H9 (cell line): ENCODE measurements at regions not wholly inside any gene's neighbourhood (a gene's known extent, or its start where the extent isn't known, plus 50 kb on each side); places are given as distances from the start of the nearest gene placed in this dataset.

Source experiments
- DNase-seq: peaks from one replicate; pipeline ENCODE4 v3.0.0-alpha.2; 2017
- H2AFZ ChIP-seq: one replicate; pipeline ENCODE4 v1.6.1; 2013; ENCODE audit warnings: mild to moderate bottlenecking, low read length, control low read depth, moderate library complexity
- H2AK5ac ChIP-seq: 2 replicates; pipeline ENCODE4 v1.6.1; 2013; ENCODE audit warnings: low read length, control low read depth, mixed read lengths; ENCODE audit not compliant: insufficient read length
- H2BK120ac ChIP-seq: one replicate; pipeline ENCODE4 v1.6.1; 2013; ENCODE audit warnings: low read depth, mild to moderate bottlenecking, low read length, control low read depth, inconsistent platforms; ENCODE audit not compliant: poor library complexity, severe bottlenecking
- H2BK12ac ChIP-seq: 2 replicates; pipeline ENCODE4 v1.6.1; 2013; ENCODE audit warnings: low read length, control low read depth, mixed read lengths, low read depth; ENCODE audit not compliant: insufficient read length
- H2BK15ac ChIP-seq: 2 replicates; pipeline ENCODE4 v1.6.1; 2013; ENCODE audit warnings: low read depth, low read length, control low read depth
- H2BK20ac ChIP-seq: one replicate; pipeline ENCODE4 v1.6.1; 2013; ENCODE audit warnings: low read depth, mild to moderate bottlenecking, low read length, control low read depth, inconsistent platforms; ENCODE audit not compliant: poor library complexity, severe bottlenecking
- H2BK5ac ChIP-seq: 2 replicates; pipeline ENCODE4 v1.6.1; 2013; ENCODE audit warnings: low read length, control low read depth, mixed read lengths; ENCODE audit not compliant: insufficient read length
- H3K14ac ChIP-seq: 2 replicates; pipeline ENCODE4 v1.6.1; 2013; ENCODE audit warnings: low read length, control low read depth; ENCODE audit not compliant: insufficient read depth
- H3K18ac ChIP-seq: 2 replicates; pipeline ENCODE4 v1.6.1; 2013; ENCODE audit warnings: low read depth, mild to moderate bottlenecking, mixed read lengths, low read length, control low read depth; ENCODE audit not compliant: insufficient read length
- H3K23ac ChIP-seq: 2 replicates; pipeline ENCODE4 v1.6.1; 2013; ENCODE audit warnings: low read length, control low read depth, mixed read lengths, low read depth; ENCODE audit not compliant: insufficient read length
- H3K23me2 ChIP-seq: 2 replicates; pipeline ENCODE4 v1.6.1; 2013; ENCODE audit warnings: low read depth, mild to moderate bottlenecking, mixed read lengths, low read length, control low read depth; ENCODE audit not compliant: insufficient read length, poor library complexity, severe bottlenecking
- H3K27ac ChIP-seq: 2 replicates; pipeline ENCODE4 v1.5.1; 2013; ENCODE audit warnings: low read length, control low read depth, mixed read lengths, low read depth; ENCODE audit not compliant: insufficient read length
- H3K27me3 ChIP-seq: 2 replicates; pipeline ENCODE4 v1.6.1; 2013; ENCODE audit warnings: low read length, control low read depth, inconsistent platforms; ENCODE audit not compliant: insufficient read depth
- H3K4ac ChIP-seq: 2 replicates; pipeline ENCODE4 v1.6.1; 2013; ENCODE audit warnings: low read depth, mild to moderate bottlenecking, control low read depth, inconsistent platforms, low read length, moderate library complexity
- H3K4me1 ChIP-seq: 2 replicates; pipeline ENCODE4 v1.6.1; 2013; ENCODE audit warnings: low read length, control low read depth, inconsistent platforms; ENCODE audit not compliant: insufficient read depth
- H3K4me2 ChIP-seq: 2 replicates; pipeline ENCODE4 v1.6.1; 2013; ENCODE audit warnings: low read length, control low read depth, mixed read lengths; ENCODE audit not compliant: insufficient read length, insufficient read depth
- H3K56ac ChIP-seq: 2 replicates; pipeline ENCODE4 v1.6.1; 2013; ENCODE audit warnings: low read depth, mild to moderate bottlenecking, mixed read lengths, low read length, control low read depth; ENCODE audit not compliant: insufficient read length
- H3K79me1 ChIP-seq: 2 replicates; pipeline ENCODE4 v1.6.1; 2013; ENCODE audit warnings: low read depth, mild to moderate bottlenecking, moderate library complexity, low read length, control low read depth, inconsistent platforms; ENCODE audit not compliant: insufficient read depth, poor library complexity, severe bottlenecking
- H3K79me2 ChIP-seq: 2 replicates; pipeline ENCODE4 v1.6.1; 2013; ENCODE audit warnings: low read length, control low read depth, inconsistent platforms; ENCODE audit not compliant: insufficient read depth
- H3K9ac ChIP-seq: 2 replicates; pipeline ENCODE4 v1.6.1; 2013; ENCODE audit warnings: low read length, control low read depth, mixed read lengths; ENCODE audit not compliant: insufficient read length; ENCODE audit errors: extremely low read depth
- H3K9me3 ChIP-seq: one replicate; pipeline ENCODE4 v1.6.1; 2013; ENCODE audit warnings: low read depth, low read length, inconsistent platforms; ENCODE audit not compliant: control insufficient read depth
- H3T11ph ChIP-seq: one replicate; pipeline ENCODE4 v1.6.1; 2013; ENCODE audit warnings: mild to moderate bottlenecking, low read length, control low read depth, inconsistent platforms
- H4K20me1 ChIP-seq: one replicate; pipeline ENCODE4 v1.6.1; 2013; ENCODE audit not compliant: control insufficient read depth, insufficient read length, insufficient read depth
- H4K5ac ChIP-seq: 2 replicates; pipeline ENCODE4 v1.6.1; 2013; ENCODE audit warnings: low read depth, mild to moderate bottlenecking, mixed read lengths, low read length, control low read depth; ENCODE audit not compliant: insufficient read length
- H4K8ac ChIP-seq: replicated peaks from 2 replicates; pipeline ENCODE4 v1.6.1; 2013; ENCODE audit warnings: low read length, control low read depth, mixed read lengths, low read depth; ENCODE audit not compliant: insufficient read length
- H4K91ac ChIP-seq: 2 replicates; pipeline ENCODE4 v1.6.1; 2013; ENCODE audit warnings: low read depth, mild to moderate bottlenecking, moderate library complexity, mixed read lengths, low read length, control low read depth; ENCODE audit not compliant: insufficient read length
- H3K27ac Mint-ChIP-seq, 3 experiments: 2 replicates in 2 of 3; 3 replicates in 1 of 3; pipeline ENCODE4 v1.8.0; 2020 to 2021; ENCODE audit warnings: mixed read lengths in 3 of 3, mild to moderate bottlenecking in 1 of 3, moderate library complexity in 1 of 3
- H3K27me3 Mint-ChIP-seq: 2 replicates; pipeline ENCODE4 v1.8.0; 2021; ENCODE audit warnings: low read depth, mild to moderate bottlenecking, moderate library complexity, mixed read lengths
- H3K36me3 Mint-ChIP-seq, 3 experiments: 2 replicates in 2 of 3; 3 replicates in 1 of 3; pipeline ENCODE4 v1.8.0; 2020 to 2021; ENCODE audit warnings: low read depth in 3 of 3, mixed read lengths in 3 of 3; ENCODE audit not compliant: insufficient read depth in 1 of 3
- H3K4me1 Mint-ChIP-seq, 2 experiments: 2 replicates each; pipeline ENCODE4 v1.8.0; 2020; ENCODE audit warnings: mixed read lengths in 2 of 2
- H3K4me3 Mint-ChIP-seq, 2 experiments: 2 replicates in 1 of 2; 3 replicates in 1 of 2; pipeline ENCODE4 v1.8.0; 2020 to 2021; ENCODE audit warnings: mild to moderate bottlenecking in 2 of 2, mixed read lengths in 2 of 2, moderate library complexity in 1 of 2
- H3K9me3 Mint-ChIP-seq, 2 experiments: 2 replicates in 1 of 2; 3 replicates in 1 of 2; pipeline ENCODE4 v1.8.0; 2020; ENCODE audit warnings: mild to moderate bottlenecking in 2 of 2, mixed read lengths in 2 of 2, moderate library complexity in 1 of 2
- CTCF ChIP-seq: fragments of 200-600 bp; sonication (generic); conservative IDR thresholded peaks from 3 replicates; pipeline ENCODE4 v1.8.0; 2021; ENCODE audit warnings: antibody characterized with exemption, mild to moderate bottlenecking
- WGBS: extraction: QIAGEN DNeasy Blood & Tissue Kit; methylation state at CpG from one replicate; pipeline ENCODE4 v1.1.7; 2013; ENCODE audit warnings: missing lambda C conversion rate, low lambda C conversion rate, mixed read lengths; ENCODE audit not compliant: insufficient read length; ENCODE audit errors: extremely low coverage; 5-methylcytosine and 5-hydroxymethylcytosine counted together

GRCh38 chr4:38210396-38211114 lies 250.4 kb downstream of the PTTG2 start:
- H3K9me3 Mint-ChIP-seq: peaks cover 0 to 2% of the 10 kb centered on the region in 2 experiments; a peak in 2 of 5 replicates
- no peaks in the 10 kb centered on the region for H3K23me2 ChIP-seq
- no peaks in the 10 kb centered on the region for H4K20me1 ChIP-seq
- peak; percentile 39 for DNase-seq
- no peak overlapping the region for H2AFZ ChIP-seq
- H2BK15ac ChIP-seq: no peak overlapping the region
- H3K4me3 Mint-ChIP-seq: no peak overlapping the region
- no peak overlapping the region for H3K27ac Mint-ChIP-seq
- no CpG with 5 or more reads among the region's 11 CpGs for WGBS
- peaks cover 5% of the 10 kb centered on the region; the same call in 1 of the 2 replicates for H3K4me1 ChIP-seq
- H3K4ac ChIP-seq: no peak overlapping the region
- no peak overlapping the region for H2BK20ac ChIP-seq
- H3K4me2 ChIP-seq: no peak overlapping the region
- H2AK5ac ChIP-seq: no peak overlapping the region
- no peaks in the 10 kb centered on the region for H3K27me3 ChIP-seq
- no peak overlapping the region for H4K91ac ChIP-seq
- H3K4me1 Mint-ChIP-seq: peaks cover 6 to 7% of the 10 kb centered on the region in 2 experiments
- no peak overlapping the region for H3K9ac ChIP-seq
- no peak overlapping the region for H3K14ac ChIP-seq
- H4K8ac ChIP-seq: no peak overlapping the region
- H2BK120ac ChIP-seq: no peak overlapping the region
- H3K79me2 ChIP-seq: no peaks in the 10 kb centered on the region
- H2BK12ac ChIP-seq: no peak overlapping the region
- H3K18ac ChIP-seq: no peak overlapping the region
- no peaks in the 10 kb centered on the region for H3K9me3 ChIP-seq
- no peak for TF ChIP-seq CTCF
- H3K79me1 ChIP-seq: no peaks in the 10 kb centered on the region
- no peak overlapping the region for H2BK5ac ChIP-seq
- H3K27ac ChIP-seq: no peak overlapping the region
- no peak overlapping the region for H3T11ph ChIP-seq
- no peak overlapping the region for H3K23ac ChIP-seq
- H3K36me3 Mint-ChIP-seq: no peaks in the 10 kb centered on the region
- H4K5ac ChIP-seq: no peak overlapping the region
- no peak overlapping the region for H3K56ac ChIP-seq
- H3K27me3 Mint-ChIP-seq: no peaks in the 10 kb centered on the region
